Common myeloid progenitor, CD34-positive (primary cell): ENCODE measurements at regions not wholly inside any gene's neighbourhood (a gene's known extent, or its start where the extent isn't known, plus 50 kb on each side); places are given as distances from the start of the nearest gene placed in this dataset.

ENCODE experiments used
- CTCF ChIA-PET: fragments of 350-600 bp; sonication (Branson Sonifier 250); formaldehyde crosslinking; loops from one replicate; lab custom pipeline; 2021; ENCODE audit warnings: antibody characterized with exemption; lab: Charles Lee
- POLR2A ChIA-PET: fragments of 350-600 bp; sonication (Branson Sonifier 250); formaldehyde crosslinking; loops from one replicate; lab custom pipeline; 2021; ENCODE audit warnings: antibody characterized with exemption; lab: Charles Lee
- DNase-seq, 3 donors: peaks; one replicate each; pipeline versions ENCODE4 v3.0.0 to v3.0.0-alpha.2; 2013
- H3K27ac ChIP-seq, 2 experiments: 1 replicate in 1 of 2; 2 replicates in 1 of 2; pipeline ENCODE4 v1.7.0; 2013; ENCODE audit warnings: inconsistent platforms in 2 of 2, low read length in 2 of 2, mild to moderate bottlenecking in 2 of 2, low read depth in 1 of 2, moderate library complexity in 1 of 2; ENCODE audit not compliant: severe bottlenecking in 2 of 2, insufficient read depth in 1 of 2, poor library complexity in 1 of 2
- H3K27me3 ChIP-seq, 5 experiments: replicated peaks in 2 of 5; 1 replicate in 3 of 5; 2 replicates in 2 of 5; pipeline versions ENCODE4 v1.6.1 to v1.7.0; 2013; ENCODE audit warnings: low read length in 4 of 5, mild to moderate bottlenecking in 2 of 5, moderate library complexity in 2 of 5, inconsistent platforms in 1 of 5; ENCODE audit not compliant: insufficient read depth in 5 of 5, control insufficient read depth in 4 of 5
- H3K36me3 ChIP-seq, 4 experiments: 1 replicate in 2 of 4; 2 replicates in 2 of 4; pipeline versions ENCODE4 v1.6.1 to v1.7.0; 2013; ENCODE audit warnings: low read length in 3 of 4, control low read depth in 1 of 4, mild to moderate bottlenecking in 1 of 4; ENCODE audit not compliant: control insufficient read depth in 4 of 4, insufficient read depth in 4 of 4
- H3K4me1 ChIP-seq, 4 experiments: 1 replicate in 3 of 4; 2 replicates in 1 of 4; pipeline versions ENCODE4 v1.6.1 to v1.7.1; 2013; ENCODE audit warnings: low read length in 3 of 4, mild to moderate bottlenecking in 3 of 4, control low read depth in 1 of 4, inconsistent platforms in 1 of 4, moderate library complexity in 1 of 4; ENCODE audit not compliant: control insufficient read depth in 4 of 4, insufficient read depth in 4 of 4; ENCODE audit errors: control extremely low read depth in 1 of 4
- H3K4me3 ChIP-seq, 7 experiments: 1 replicate in 4 of 7; 2 replicates in 3 of 7; pipeline versions ENCODE4 v1.5.1 to v1.7.0; 2013; ENCODE audit warnings: mild to moderate bottlenecking in 7 of 7, low read length in 6 of 7, moderate library complexity in 6 of 7, inconsistent platforms in 2 of 7, low read depth in 2 of 7, control low read depth in 1 of 7; ENCODE audit not compliant: insufficient read depth in 4 of 7, control insufficient read depth in 1 of 7; ENCODE audit errors: extremely low read depth in 1 of 7
- H3K9me3 ChIP-seq, 5 experiments: 1 replicate in 4 of 5; 2 replicates in 1 of 5; pipeline versions ENCODE4 v1.6.1 to v1.7.1; 2013; ENCODE audit warnings: low read length in 4 of 5, mild to moderate bottlenecking in 2 of 5, inconsistent platforms in 1 of 5, low read depth in 1 of 5, moderate library complexity in 1 of 5; ENCODE audit not compliant: control insufficient read depth in 4 of 5, insufficient read depth in 2 of 5; ENCODE audit errors: control extremely low read depth in 1 of 5
- WGBS: methylation state at CpG from one replicate; pipeline ENCODE4 v1.1.5; 2013; ENCODE audit not compliant: insufficient coverage; 5-methylcytosine and 5-hydroxymethylcytosine counted together

GRCh38 chr5:6832994-6833393 is 119.8 kb downstream of the TENT4A start:
- Histone ChIP-seq H3K27me3 (no peaks in the 10 kb centered on the region), H3K27ac (peak overlapping the region in 1 of 2 experiments; percentile 2), H3K4me1 (peaks cover 18 to 63% (median 29%) of the 10 kb centered on the region in 4 experiments), H3K4me3 (peak overlapping the region in 1 of 7 experiments; percentile 43), H3K36me3 (no peaks in the 10 kb centered on the region), H3K9me3 (peaks cover 0 to 6% (median 0%) of the 10 kb centered on the region in 5 experiments)
- ChIA-PET CTCF (interaction anchor here (1.0 to 2.1 kb wide), 5 partner anchors 9 to 96 kb away, joined by 3 to 6 read pairs (median 3); no protein-coding TSS in a partner anchor), POLR2A (no interaction called here)
- peak; percentile 31 to 90 (median 80) for DNase-seq
- WGBS = 0% methylated on average over 1 of the region's 2 CpGs

GRCh38 chr5:6833406-6833805 is 120.2 kb downstream of the TENT4A start:
- CTCF ChIA-PET = interaction anchor here (1.0 to 2.1 kb wide), 4 partner anchors 10 to 95 kb away, joined by 3 to 6 read pairs (median 4); no protein-coding TSS in a partner anchor
- WGBS = no CpG with 5 or more reads among the region's 1 CpG

GRCh38 chr5:6837095-6837494 is 123.9 kb downstream of the TENT4A start:
- no peaks in the 10 kb centered on the region for H3K36me3 ChIP-seq
- H3K27ac ChIP-seq = no peak overlapping the region
- peaks cover 10 to 43% (median 23%) of the 10 kb centered on the region in 4 experiments for H3K4me1 ChIP-seq
- ChIA-PET CTCF (interaction anchor here (1.2 to 3.2 kb wide), 2 partner anchors 15 to 17 kb away, joined by 5 to 12 read pairs; no protein-coding TSS in a partner anchor), POLR2A (no interaction called here)
- no peaks in the 10 kb centered on the region for H3K9me3 ChIP-seq
- no CpG with 5 or more reads among the region's 2 CpGs for WGBS
- peaks cover 0 to 4% (median 0%) of the 10 kb centered on the region in 5 experiments for H3K27me3 ChIP-seq
- DNase-seq = no peak
- H3K4me3 ChIP-seq = no peak overlapping the region

More at GRCh38 chr5:6833406-6833805, 120.2 kb downstream of the TENT4A start:
- no peak for DNase-seq
- H3K4me3 ChIP-seq = peak overlapping the region in 2 of 7 experiments; percentile 33 to 43
- H3K9me3 ChIP-seq = peaks cover 0 to 6% (median 0%) of the 10 kb centered on the region in 5 experiments
- no peaks in the 10 kb centered on the region for H3K36me3 ChIP-seq
- POLR2A ChIA-PET = no interaction called here
- H3K27me3 ChIP-seq = no peaks in the 10 kb centered on the region
- H3K4me1 ChIP-seq = peaks cover 14 to 63% (median 30%) of the 10 kb centered on the region in 4 experiments
- peak overlapping the region in 1 of 2 experiments; percentile 2 for H3K27ac ChIP-seq

- ChIA-PET CTCF (interaction anchor here (3.2 kb wide), 1 partner anchor 18 kb away, joined by 12 read pairs; no protein-coding TSS in a partner anchor), POLR2A (no interaction called here)
- peak in 1 of 3 donors; percentile 19 for DNase-seq
These were observed 124.4 kb downstream of the TENT4A start for GRCh38 chr5:6837519-6838110.

GRCh38 chr5:6838736-6839135 is 125.5 kb downstream of the TENT4A start:
- Histone ChIP-seq H3K9me3 (no peaks in the 10 kb centered on the region), H3K36me3 (no peaks in the 10 kb centered on the region), H3K27ac (no peak overlapping the region), H3K4me3 (peak overlapping the region in 1 of 7 experiments; percentile 38), H3K4me1 (peaks cover 0 to 26% (median 9%) of the 10 kb centered on the region in 4 experiments), H3K27me3 (peaks cover 0 to 4% (median 0%) of the 10 kb centered on the region in 5 experiments)
- CTCF ChIA-PET = interaction anchor here (1.1 to 2.6 kb wide), 3 partner anchors 19 to 72 kb away, joined by 3 to 7 read pairs (median 3); no protein-coding TSS in a partner anchor
- peak in 2 of 3 donors; percentile 24 to 56 for DNase-seq
- POLR2A ChIA-PET = no interaction called here
- WGBS = 11% methylated on average over 6 of the region's 6 CpGs

More at GRCh38 chr5:6837519-6838110, 124.4 kb downstream of the TENT4A start:
- WGBS = 68% methylated on average over 8 of the region's 9 CpGs
- Histone ChIP-seq H3K4me3 (no peak overlapping the region), H3K4me1 (peaks cover 5 to 37% (median 18%) of the 10 kb centered on the region in 4 experiments), H3K27me3 (peaks cover 0 to 4% (median 0%) of the 10 kb centered on the region in 5 experiments), H3K9me3 (no peaks in the 10 kb centered on the region), H3K36me3 (no peaks in the 10 kb centered on the region), H3K27ac (no peak overlapping the region)

GRCh38 chr5:6840136-6840793 is 127.0 kb downstream of the TENT4A start:
- Histone ChIP-seq H3K9me3 (no peaks in the 10 kb centered on the region), H3K27ac (no peak overlapping the region), H3K36me3 (no peaks in the 10 kb centered on the region), H3K27me3 (peaks cover 0 to 6% (median 0%) of the 10 kb centered on the region in 5 experiments), H3K4me3 (no peak overlapping the region), H3K4me1 (peaks cover 0 to 22% (median 6%) of the 10 kb centered on the region in 4 experiments)
- ChIA-PET CTCF (interaction anchor here (2.6 kb wide), 1 partner anchor 20 kb away, joined by 7 read pairs; no protein-coding TSS in a partner anchor), POLR2A (no interaction called here)
- WGBS = 76% methylated on average over 6 of the region's 7 CpGs
- DNase-seq = no peak
